PC-9 (cell line): ENCODE measurements at regions not wholly inside any gene's neighbourhood (a gene's known extent, or its start where the extent isn't known, plus 50 kb on each side); places are given as distances from the start of the nearest gene placed in this dataset.
A peak's percentile ranks its signal among the peaks of the same experiment; 100 is the strongest.

Source experiments
- BruUV-seq: library from RNA; stranded (reverse); fragments of 400-500 nt; replicated peaks from 2 replicates; lab custom pipeline; 2021; lab: Mats Ljungman, UMichigan
- CTCF ChIA-PET: fragments of 300-600 bp; sonication (Branson Sonifier 250); formaldehyde crosslinking; loops from one replicate; lab custom pipeline; 2022; ENCODE audit warnings: antibody characterized with exemption; lab: Charles Lee
- POLR2A ChIA-PET: fragments of 300-600 bp; sonication (Branson Sonifier 250); formaldehyde crosslinking; loops from one replicate; lab custom pipeline; 2022; ENCODE audit warnings: antibody characterized with exemption; ENCODE audit not compliant: unreplicated experiment; lab: Charles Lee
- DNase-seq, 2 experiments: peaks; one replicate each; pipeline versions ENCODE4 v3.0.0 to v3.0.0-alpha.2; 2015 to 2022; ENCODE audit warnings: mixed read lengths in 1 of 2
- H2AFZ ChIP-seq: fragments of 200-600 bp; sonication (generic); 2 replicates; pipeline ENCODE4 v1.8.1; 2017; ENCODE audit warnings: antibody characterized with exemption
- H3F3A ChIP-seq: fragments of 200-600 bp; sonication (generic); 2 replicates; pipeline ENCODE4 v1.8.1; 2017; ENCODE audit warnings: antibody characterized with exemption, mild to moderate bottlenecking, low read depth; ENCODE audit not compliant: insufficient read depth
- H3K27ac ChIP-seq: fragments of 200-600 bp; sonication (generic); 2 replicates; pipeline ENCODE4 v1.6.1; 2016; ENCODE audit warnings: mixed run types
- H3K27me3 ChIP-seq: fragments of 200-600 bp; sonication (generic); 2 replicates; pipeline ENCODE4 v1.6.1; 2016; ENCODE audit warnings: low read depth, mixed run types; ENCODE audit not compliant: insufficient read depth
- H3K36me3 ChIP-seq: fragments of 200-600 bp; sonication (generic); 2 replicates; pipeline ENCODE4 v1.6.1; 2016; ENCODE audit warnings: low read depth, mixed run types
- H3K4me1 ChIP-seq: fragments of 200-600 bp; sonication (generic); replicated peaks from 2 replicates; pipeline ENCODE4 v1.6.1; 2016; ENCODE audit warnings: mixed run types; ENCODE audit not compliant: insufficient read depth
- H3K4me2 ChIP-seq: fragments of 200-600 bp; sonication (generic); 2 replicates; pipeline ENCODE4 v1.6.1; 2017; ENCODE audit warnings: mixed run types
- H3K4me3 ChIP-seq: fragments of 200-600 bp; sonication (generic); 2 replicates; pipeline ENCODE4 v1.6.1; 2016; ENCODE audit warnings: mixed run types
- H3K79me2 ChIP-seq: fragments of 200-600 bp; sonication (generic); 2 replicates; pipeline ENCODE4 v1.6.1; 2017; ENCODE audit warnings: low read depth, mixed run types
- H3K9me2 ChIP-seq: fragments of 200-600 bp; sonication (generic); 2 replicates; pipeline ENCODE4 v1.8.1; 2017; ENCODE audit warnings: mild to moderate bottlenecking; ENCODE audit not compliant: insufficient read depth
- H3K9me3 ChIP-seq: fragments of 200-600 bp; sonication (generic); 2 replicates; pipeline ENCODE4 v1.8.1; 2016; ENCODE audit warnings: low read depth; ENCODE audit not compliant: insufficient read depth
- H4K20me1 ChIP-seq: fragments of 200-600 bp; sonication (generic); 2 replicates; pipeline ENCODE4 v1.8.1; 2017; ENCODE audit not compliant: insufficient read depth
- EZH2 ChIP-seq: fragments of 200-600 bp; sonication (generic); IDR thresholded peaks from 2 replicates; pipeline ENCODE4 v1.8.0; 2017; ENCODE audit warnings: antibody characterized with exemption, low read depth
- intact Hi-C: fragments of 100-400 bp; cut with micrococcal nuclease; formaldehyde crosslinking; loops from one replicate; pipeline ENCODE4 v1.10.0; 2022; ENCODE audit not compliant: unreplicated experiment
- TF ChIP-seq, protein P1 (sequence below): fragments of 200-600 bp; sonication (generic); conservative IDR thresholded peaks from 2 replicates; pipeline ENCODE4 v1.6.1; 2017; ENCODE audit warnings: mixed run types, antibody characterized with exemption, mild to moderate bottlenecking, moderate library complexity

DNA sequence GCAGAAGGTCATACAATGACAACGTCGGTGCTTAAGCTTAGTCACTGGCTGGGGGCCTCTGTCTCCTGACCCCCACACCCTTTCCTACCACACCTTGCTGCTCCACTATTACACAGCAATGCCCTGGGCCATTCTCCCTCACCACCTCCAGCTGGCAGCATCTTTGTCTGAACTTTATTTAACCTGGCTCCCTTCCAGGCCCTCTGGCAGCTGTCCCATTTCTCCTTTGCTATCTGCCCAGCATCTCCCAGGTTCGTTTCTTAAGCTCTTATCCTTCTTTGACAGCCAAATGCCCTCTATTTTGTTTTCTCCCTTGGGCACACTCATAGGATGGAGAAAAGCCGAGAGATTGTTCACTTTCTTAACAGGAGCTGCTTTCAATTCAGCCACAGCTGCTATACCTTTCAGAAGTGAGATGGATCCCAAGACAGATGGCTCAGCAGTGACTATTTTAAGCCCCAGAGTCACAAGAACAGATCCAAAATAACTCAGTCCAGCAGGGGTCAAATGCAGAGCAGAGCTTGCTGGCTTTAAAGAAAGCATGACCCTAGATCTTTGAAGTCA, 1277.1 kb upstream of the AUTS2 start:
- H3K4me3 ChIP-seq: no peak overlapping the region; the same call in 1 of the 2 replicates
- TF ChIP-seq, protein P1, sequence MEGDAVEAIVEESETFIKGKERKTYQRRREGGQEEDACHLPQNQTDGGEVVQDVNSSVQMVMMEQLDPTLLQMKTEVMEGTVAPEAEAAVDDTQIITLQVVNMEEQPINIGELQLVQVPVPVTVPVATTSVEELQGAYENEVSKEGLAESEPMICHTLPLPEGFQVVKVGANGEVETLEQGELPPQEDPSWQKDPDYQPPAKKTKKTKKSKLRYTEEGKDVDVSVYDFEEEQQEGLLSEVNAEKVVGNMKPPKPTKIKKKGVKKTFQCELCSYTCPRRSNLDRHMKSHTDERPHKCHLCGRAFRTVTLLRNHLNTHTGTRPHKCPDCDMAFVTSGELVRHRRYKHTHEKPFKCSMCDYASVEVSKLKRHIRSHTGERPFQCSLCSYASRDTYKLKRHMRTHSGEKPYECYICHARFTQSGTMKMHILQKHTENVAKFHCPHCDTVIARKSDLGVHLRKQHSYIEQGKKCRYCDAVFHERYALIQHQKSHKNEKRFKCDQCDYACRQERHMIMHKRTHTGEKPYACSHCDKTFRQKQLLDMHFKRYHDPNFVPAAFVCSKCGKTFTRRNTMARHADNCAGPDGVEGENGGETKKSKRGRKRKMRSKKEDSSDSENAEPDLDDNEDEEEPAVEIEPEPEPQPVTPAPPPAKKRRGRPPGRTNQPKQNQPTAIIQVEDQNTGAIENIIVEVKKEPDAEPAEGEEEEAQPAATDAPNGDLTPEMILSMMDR: no peak
- no peak for TF ChIP-seq EZH2
- DNase-seq: peak; percentile 6 to 87
- peak overlapping the region; percentile 60 for H3K27ac ChIP-seq
- peaks cover 24% of the 10 kb centered on the region for H3K4me1 ChIP-seq
- H3K36me3 ChIP-seq: no peaks in the 10 kb centered on the region
- BruUV-seq: no TSS peak
- intact Hi-C loops: no loop called here
- no peak overlapping the region for H2AFZ ChIP-seq
- H3K9me3 ChIP-seq: no peaks in the 10 kb centered on the region
- no peaks in the 10 kb centered on the region for H4K20me1 ChIP-seq
- ChIA-PET POLR2A (no interaction called here), CTCF (no interaction called here)
- peaks cover 13% of the 10 kb centered on the region; the same call in 1 of the 2 replicates for H3F3A ChIP-seq
- no peaks in the 10 kb centered on the region for H3K79me2 ChIP-seq
- peak overlapping the region; percentile 48 for H3K4me2 ChIP-seq
- H3K9me2 ChIP-seq: no peaks in the 10 kb centered on the region
- no peaks in the 10 kb centered on the region for H3K27me3 ChIP-seq

- no peaks in the 10 kb centered on the region for H3K9me3 ChIP-seq
- TF ChIP-seq, protein P1: no peak
- no peak for TF ChIP-seq EZH2
- DNase-seq: no peak
- BruUV-seq: no TSS peak
- H3K9me2 ChIP-seq: no peaks in the 10 kb centered on the region
- H3K79me2 ChIP-seq: no peaks in the 10 kb centered on the region
- H2AFZ ChIP-seq: no peak overlapping the region
- H3K27me3 ChIP-seq: no peaks in the 10 kb centered on the region
- CTCF ChIA-PET: no interaction called here
- no peak overlapping the region; the same call in 1 of the 2 replicates for H3K4me3 ChIP-seq
- H3F3A ChIP-seq: peaks cover 13% of the 10 kb centered on the region; the same call in 1 of the 2 replicates
- POLR2A ChIA-PET: no interaction called here
- intact Hi-C loops: no loop called here
- H3K27ac ChIP-seq: peak overlapping the region; percentile 49
- H3K4me1 ChIP-seq: peaks cover 24% of the 10 kb centered on the region
- no peaks in the 10 kb centered on the region for H3K36me3 ChIP-seq
- H4K20me1 ChIP-seq: no peaks in the 10 kb centered on the region
- peak overlapping the region; percentile 48 for H3K4me2 ChIP-seq
These were observed 1276.3 kb upstream of the AUTS2 start for GRCh38 chr7:68321776-68322496.

DNA sequence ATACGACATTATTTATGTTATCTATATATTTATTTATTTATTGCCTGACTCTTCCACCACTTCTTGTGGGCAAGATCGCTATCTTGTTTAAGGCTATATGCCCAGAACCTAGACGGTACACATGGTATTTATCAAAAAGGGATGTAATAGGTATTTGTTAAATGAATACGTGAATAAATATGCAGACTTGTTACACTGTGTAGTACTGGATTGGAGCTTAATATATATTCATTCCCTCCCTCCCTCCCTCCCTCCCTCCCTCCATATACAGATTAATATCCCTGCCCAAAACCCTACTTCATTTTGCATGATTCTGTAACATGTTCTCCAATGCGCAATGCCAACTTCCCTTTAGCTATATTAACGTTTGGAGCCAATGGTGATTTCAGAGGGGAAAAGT, 1273.7 kb upstream of the AUTS2 start:
- CTCF ChIA-PET: no interaction called here
- no peak overlapping the region for H3K4me3 ChIP-seq
- H4K20me1 ChIP-seq: no peaks in the 10 kb centered on the region
- no peak overlapping the region for H2AFZ ChIP-seq
- intact Hi-C loops: no loop called here
- H3K79me2 ChIP-seq: no peaks in the 10 kb centered on the region
- DNase-seq: no peak
- H3K27me3 ChIP-seq: no peaks in the 10 kb centered on the region
- H3K9me2 ChIP-seq: no peaks in the 10 kb centered on the region
- H3K36me3 ChIP-seq: no peaks in the 10 kb centered on the region
- BruUV-seq: no TSS peak
- H3K27ac ChIP-seq: no peak overlapping the region
- TF ChIP-seq EZH2: no peak
- TF ChIP-seq, protein P1: no peak
- POLR2A ChIA-PET: no interaction called here
- no peak overlapping the region for H3K4me2 ChIP-seq
- H3F3A ChIP-seq: peaks cover 13% of the 10 kb centered on the region; the same call in 1 of the 2 replicates
- H3K9me3 ChIP-seq: no peaks in the 10 kb centered on the region
- peaks cover 24% of the 10 kb centered on the region for H3K4me1 ChIP-seq
